ENCODE measurements at regions not wholly inside any gene's neighbourhood (a gene's known extent, or its start where the extent isn't known, plus 50 kb on each side); places are given as distances from the start of the nearest gene placed in this dataset.

GRCh38 chr18:75810516-75810915 lies 383.0 kb upstream of the SMIM21 start:
- TF ChIP-seq CTCF (IDR thresholded peaks at IDR 0.05; ENCODE audit: insufficient read depth, low read depth, low read length): no peak
- no peak overlapping the region for H3K4me3 ChIP-seq (ENCODE audit: low read depth, low read length)
- no peak for DNase-seq (ENCODE audit: low read depth)

- no peak for DNase-seq (ENCODE audit: low read depth)
- H3K4me3 ChIP-seq (ENCODE audit: low read depth, low read length): no peak overlapping the region
- TF ChIP-seq CTCF (IDR thresholded peaks at IDR 0.05; ENCODE audit: insufficient read depth, low read depth, low read length): no peak
Measured at GRCh38 chr18:75809926-75810255, 382.4 kb upstream of the SMIM21 start.

DNA sequence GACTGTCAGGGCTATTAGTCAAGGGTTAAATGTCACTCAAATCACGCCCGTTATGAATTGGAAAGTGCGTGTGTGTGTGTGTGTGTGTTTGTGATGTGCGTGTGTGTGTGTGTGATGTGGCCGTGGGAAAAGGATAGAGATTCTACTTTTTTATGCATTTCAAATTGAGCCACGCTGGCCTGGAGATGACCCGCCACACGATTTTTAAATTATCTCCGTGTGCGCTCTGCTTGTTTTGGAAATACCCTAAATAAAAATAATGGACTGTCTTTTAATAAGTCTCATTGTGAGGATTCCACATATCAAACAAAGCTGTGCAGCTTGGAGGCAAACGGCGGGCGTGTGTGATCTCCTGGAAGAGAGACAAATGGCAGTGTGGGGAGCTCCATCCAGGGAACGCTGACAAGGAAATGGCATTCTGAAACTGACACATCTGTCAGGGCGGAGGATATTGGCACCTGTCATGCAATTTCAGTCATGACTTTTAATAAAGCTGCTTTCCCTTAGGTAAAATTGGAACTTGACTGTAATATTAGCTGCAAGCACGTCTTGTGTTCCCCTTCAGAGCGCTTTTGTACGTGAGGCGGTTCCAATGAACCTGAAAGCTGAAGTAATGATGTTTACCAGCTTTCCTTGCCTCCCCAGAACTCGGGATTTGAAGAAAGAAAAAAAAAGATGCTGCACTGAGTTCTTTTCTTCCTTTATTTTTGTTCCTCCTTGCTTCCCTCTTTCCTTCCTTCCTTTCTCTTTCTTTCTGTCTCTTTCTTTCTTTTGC lies 381.8 kb upstream of the SMIM21 start:
- no peak for DNase-seq (ENCODE audit: low read depth)
- no peak overlapping the region for H3K4me3 ChIP-seq (ENCODE audit: low read depth, low read length)
- TF ChIP-seq CTCF (IDR thresholded peaks at IDR 0.05; ENCODE audit: insufficient read depth, low read depth, low read length): no peak

DNA sequence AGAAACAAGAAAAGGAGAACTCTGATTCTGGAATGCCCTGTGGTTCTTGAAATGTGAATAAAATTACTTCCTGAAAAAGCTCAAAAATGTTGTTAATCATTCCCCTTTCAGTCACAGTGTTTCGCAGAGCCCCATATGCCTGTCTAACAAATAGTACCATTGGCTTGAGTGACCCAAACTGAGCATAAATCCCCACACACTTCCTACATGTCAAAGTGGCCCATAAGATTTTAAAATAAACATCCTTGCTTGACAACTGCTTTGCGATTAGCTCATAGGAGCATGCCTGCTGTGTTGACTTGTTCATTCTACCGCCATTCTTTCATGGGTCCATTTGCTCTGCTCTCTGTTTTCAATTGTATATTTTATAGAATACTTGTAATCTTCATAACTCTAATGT lies 377.8 kb upstream of the SMIM21 start:
- no peak overlapping the region for H3K4me3 ChIP-seq (ENCODE audit: low read depth, low read length)
- no peak for TF ChIP-seq CTCF (IDR thresholded peaks at IDR 0.05; ENCODE audit: insufficient read depth, low read depth, low read length)
- no peak for DNase-seq (ENCODE audit: low read depth)

DNA sequence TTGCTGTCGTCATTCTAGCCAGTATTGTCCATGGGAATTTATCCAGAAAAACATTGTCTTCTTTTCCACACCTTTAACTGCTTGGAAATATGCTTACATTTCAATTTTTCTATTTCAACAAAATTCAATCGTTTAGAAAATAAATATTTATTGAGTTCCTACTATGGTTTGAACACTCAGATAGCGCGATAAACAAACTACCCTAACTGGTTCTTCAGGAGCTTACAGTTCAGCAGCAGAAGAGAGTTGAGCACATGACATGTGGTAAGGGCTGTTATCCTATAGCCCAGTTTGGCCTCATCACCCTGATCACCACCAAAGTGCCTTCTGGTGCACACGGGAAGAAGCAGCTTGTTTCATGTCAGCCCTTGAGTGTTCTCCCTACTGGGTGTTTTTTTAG lies 375.2 kb upstream of the SMIM21 start:
- H3K4me3 ChIP-seq (ENCODE audit: low read depth, low read length): no peak overlapping the region
- no peak for TF ChIP-seq CTCF (IDR thresholded peaks at IDR 0.05; ENCODE audit: insufficient read depth, low read depth, low read length)
- no peak for DNase-seq (ENCODE audit: low read depth)

GRCh38 chr18:75801178-75801577 lies 373.7 kb upstream of the SMIM21 start:
- no peak for TF ChIP-seq CTCF (IDR thresholded peaks at IDR 0.05; ENCODE audit: insufficient read depth, low read depth, low read length)
- no peak for DNase-seq (ENCODE audit: low read depth)
- no peak overlapping the region for H3K4me3 ChIP-seq (ENCODE audit: low read depth, low read length)

DNA sequence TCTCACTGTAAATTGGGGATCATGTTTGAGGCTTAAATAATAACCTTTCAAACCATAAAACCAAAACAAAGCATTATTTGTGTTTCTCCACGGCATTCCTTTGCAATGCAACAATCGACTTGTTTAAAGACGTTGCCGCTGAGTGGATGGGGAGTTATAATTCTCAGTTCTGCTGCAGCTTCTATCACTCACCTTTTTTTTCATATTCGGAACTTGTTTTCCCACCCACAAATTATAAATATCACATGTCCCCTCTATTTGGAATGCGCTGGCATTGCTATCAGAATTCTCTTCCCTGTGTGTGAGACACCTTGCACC lies 372.8 kb upstream of the SMIM21 start:
- no peak for DNase-seq (ENCODE audit: low read depth)
- TF ChIP-seq CTCF (IDR thresholded peaks at IDR 0.05; ENCODE audit: insufficient read depth, low read depth, low read length): no peak
- H3K4me3 ChIP-seq (ENCODE audit: low read depth, low read length): no peak overlapping the region

All from fibroblast of villous mesenchyme (primary cell).